ENCODE measurements at regions not wholly inside any gene's neighbourhood (a gene's known extent, or its start where the extent isn't known, plus 50 kb on each side); places are given as distances from the start of the nearest gene placed in this dataset.
A peak's percentile ranks its signal among the peaks of the same experiment; 100 is the strongest.

DNA sequence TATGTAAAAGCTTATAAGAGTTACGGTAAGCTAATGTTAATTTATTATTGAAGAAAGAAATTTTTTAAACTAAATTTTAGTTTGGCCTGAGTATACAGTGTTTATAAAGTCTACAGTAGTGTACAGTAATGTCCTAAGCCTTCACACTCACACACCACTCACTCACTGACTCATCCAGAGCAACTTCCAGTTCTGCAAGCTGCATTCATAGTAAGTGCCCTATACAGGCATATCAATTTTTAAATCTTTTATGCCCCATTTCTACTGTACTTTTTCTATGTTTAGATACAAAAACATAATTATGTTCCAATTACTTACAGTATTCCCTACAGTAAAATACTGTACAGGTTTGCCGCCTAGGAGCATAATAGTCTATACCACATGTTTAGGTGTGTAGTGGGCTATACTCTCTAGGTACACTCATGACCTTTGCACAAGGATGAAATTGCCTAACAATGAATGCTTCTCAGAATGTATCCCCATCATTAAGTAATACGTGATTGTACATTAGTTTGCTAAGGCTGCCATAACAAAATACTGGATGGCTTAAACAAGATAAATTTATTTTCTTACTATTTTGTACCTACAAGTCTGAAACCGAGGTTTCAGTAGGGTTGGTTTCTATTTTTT is 333.8 kb upstream of the PCDH7 start:
- TF ChIP-seq, protein P1, sequence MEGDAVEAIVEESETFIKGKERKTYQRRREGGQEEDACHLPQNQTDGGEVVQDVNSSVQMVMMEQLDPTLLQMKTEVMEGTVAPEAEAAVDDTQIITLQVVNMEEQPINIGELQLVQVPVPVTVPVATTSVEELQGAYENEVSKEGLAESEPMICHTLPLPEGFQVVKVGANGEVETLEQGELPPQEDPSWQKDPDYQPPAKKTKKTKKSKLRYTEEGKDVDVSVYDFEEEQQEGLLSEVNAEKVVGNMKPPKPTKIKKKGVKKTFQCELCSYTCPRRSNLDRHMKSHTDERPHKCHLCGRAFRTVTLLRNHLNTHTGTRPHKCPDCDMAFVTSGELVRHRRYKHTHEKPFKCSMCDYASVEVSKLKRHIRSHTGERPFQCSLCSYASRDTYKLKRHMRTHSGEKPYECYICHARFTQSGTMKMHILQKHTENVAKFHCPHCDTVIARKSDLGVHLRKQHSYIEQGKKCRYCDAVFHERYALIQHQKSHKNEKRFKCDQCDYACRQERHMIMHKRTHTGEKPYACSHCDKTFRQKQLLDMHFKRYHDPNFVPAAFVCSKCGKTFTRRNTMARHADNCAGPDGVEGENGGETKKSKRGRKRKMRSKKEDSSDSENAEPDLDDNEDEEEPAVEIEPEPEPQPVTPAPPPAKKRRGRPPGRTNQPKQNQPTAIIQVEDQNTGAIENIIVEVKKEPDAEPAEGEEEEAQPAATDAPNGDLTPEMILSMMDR (IDR thresholded peaks at IDR 0.05; ENCODE audit: insufficient read depth, low read depth, low read length) = no peak
- H3K4me3 ChIP-seq (ENCODE audit: low read depth, low read length) = no peak overlapping the region
- DNase-seq (ENCODE audit: low read depth) = no peak

DNA sequence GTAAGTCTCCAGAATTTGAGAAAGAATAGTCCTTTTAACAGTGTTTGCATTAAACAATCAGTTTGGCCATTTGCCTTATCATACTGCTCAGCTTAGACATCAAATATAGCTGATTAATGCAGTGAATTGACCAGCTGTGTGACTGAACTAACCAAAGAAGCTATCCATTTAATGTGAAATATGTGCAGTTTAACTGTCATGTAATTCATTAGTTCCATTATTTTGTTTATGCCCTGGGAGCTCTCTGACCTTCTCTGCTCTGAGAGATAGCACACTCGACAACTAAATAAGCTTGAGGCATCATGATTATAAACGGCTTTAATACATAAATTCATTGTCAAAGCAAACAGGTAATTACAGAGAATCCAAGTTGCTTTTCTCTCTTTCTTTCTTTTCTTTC is 324.3 kb upstream of the PCDH7 start:
- TF ChIP-seq, protein P1 (IDR thresholded peaks at IDR 0.05; ENCODE audit: insufficient read depth, low read depth, low read length) = no peak
- H3K4me3 ChIP-seq (ENCODE audit: low read depth, low read length) = no peak overlapping the region
- no peak for DNase-seq (ENCODE audit: low read depth)

DNA sequence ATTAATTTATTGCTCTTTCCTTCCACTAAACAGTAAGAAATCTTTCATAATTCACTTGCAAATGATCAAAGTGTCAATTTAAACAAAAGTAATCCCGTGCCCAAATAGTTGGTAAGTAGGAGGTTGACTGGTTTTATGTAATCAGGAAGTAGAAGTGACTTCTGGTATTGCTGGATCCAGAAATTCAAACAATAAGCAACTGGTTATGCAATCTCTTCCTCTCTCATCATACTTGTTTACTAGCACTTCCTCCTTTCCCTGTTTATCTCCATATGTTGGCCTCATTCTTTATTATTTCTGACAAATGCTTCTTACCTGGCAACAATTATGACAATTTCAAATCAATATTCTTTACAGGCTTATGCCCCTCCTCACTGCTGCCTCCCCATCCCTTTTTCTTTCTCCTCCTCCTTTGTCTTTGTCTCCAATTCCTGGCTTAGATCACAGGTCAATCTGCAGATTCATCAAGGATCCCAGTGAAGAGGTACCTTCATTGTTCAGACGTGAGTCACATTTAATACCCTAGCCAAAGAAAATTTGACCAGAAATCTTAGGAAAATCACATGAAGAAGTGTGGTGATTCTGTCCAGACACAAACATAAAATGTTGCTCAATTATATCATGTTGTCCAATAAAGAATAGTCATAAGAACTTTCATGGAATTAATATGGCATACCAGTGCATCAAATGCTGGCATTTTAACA is 323.2 kb upstream of the PCDH7 start:
- TF ChIP-seq, protein P1 (IDR thresholded peaks at IDR 0.05; ENCODE audit: insufficient read depth, low read depth, low read length) = no peak
- no peak overlapping the region for H3K4me3 ChIP-seq (ENCODE audit: low read depth, low read length)
- peak; percentile 44 for DNase-seq (ENCODE audit: low read depth)

DNA sequence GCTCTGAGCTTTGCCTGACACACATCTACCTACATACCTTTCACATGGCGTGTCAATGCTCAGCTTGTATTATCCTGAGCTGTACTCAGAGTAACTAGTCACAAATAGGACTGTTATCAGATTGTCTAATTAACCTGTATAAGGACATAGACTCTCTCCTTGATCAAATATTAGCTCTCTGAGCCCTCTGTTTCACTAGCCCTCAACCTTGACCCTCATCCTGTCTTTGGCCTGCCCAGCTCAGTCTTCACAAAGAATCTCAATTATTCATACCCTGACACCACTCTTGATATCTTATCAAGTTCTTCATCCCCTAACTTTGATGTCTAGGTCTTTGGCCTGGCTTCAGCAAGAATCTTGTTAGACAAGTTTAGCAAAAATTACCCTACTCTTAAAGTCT is 320.7 kb upstream of the PCDH7 start:
- DNase-seq (ENCODE audit: low read depth) = no peak
- H3K4me3 ChIP-seq (ENCODE audit: low read depth, low read length) = no peak overlapping the region
- TF ChIP-seq, protein P1 (IDR thresholded peaks at IDR 0.05; ENCODE audit: insufficient read depth, low read depth, low read length) = no peak

DNA sequence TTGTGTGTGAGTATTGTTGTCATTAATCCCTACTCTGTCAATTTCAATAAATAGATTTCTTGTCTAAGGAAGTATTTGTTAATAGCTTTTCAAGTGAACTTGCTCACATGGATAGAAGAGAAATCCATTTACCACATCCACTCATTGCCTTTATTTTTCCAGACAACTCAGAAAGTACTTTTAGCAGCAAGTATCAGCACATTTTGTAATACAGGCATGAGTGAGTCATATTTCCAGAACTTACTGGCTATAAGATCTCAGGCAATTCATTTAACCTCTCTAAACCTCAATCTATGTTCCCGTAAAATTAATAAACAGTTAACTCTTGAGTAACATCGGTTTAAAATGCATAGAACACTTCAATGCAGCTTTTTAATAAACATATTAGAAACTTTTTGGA is 317.9 kb upstream of the PCDH7 start:
- peak; percentile 4 for DNase-seq (ENCODE audit: low read depth)
- TF ChIP-seq, protein P1 (IDR thresholded peaks at IDR 0.05; ENCODE audit: insufficient read depth, low read depth, low read length) = no peak
- no peak overlapping the region for H3K4me3 ChIP-seq (ENCODE audit: low read depth, low read length)

DNA sequence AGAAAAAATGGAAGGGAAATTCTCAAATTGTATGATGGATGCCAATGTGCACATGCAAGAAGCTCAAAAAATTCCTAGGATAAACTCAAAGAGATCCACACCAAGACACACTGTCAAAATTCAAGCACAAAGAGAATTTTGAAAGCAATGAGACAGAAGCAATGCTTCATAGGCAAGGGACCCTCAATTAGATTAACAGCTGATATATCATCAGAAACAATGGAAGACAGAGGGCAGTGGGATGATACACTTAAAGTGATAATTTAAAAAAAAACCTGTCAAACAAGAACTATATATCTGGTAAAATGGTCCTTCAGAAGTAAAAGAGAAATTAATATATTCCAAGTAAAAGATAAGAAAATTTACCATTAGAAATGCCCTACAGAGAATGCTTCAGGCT is 306.3 kb upstream of the PCDH7 start:
- no peak for DNase-seq (ENCODE audit: low read depth)
- TF ChIP-seq, protein P1 (IDR thresholded peaks at IDR 0.05; ENCODE audit: insufficient read depth, low read depth, low read length) = no peak
- no peak overlapping the region for H3K4me3 ChIP-seq (ENCODE audit: low read depth, low read length)
